ENCODE measurements at regions not wholly inside any gene's neighbourhood (a gene's known extent, or its start where the extent isn't known, plus 50 kb on each side); places are given as distances from the start of the nearest gene placed in this dataset.

DNA sequence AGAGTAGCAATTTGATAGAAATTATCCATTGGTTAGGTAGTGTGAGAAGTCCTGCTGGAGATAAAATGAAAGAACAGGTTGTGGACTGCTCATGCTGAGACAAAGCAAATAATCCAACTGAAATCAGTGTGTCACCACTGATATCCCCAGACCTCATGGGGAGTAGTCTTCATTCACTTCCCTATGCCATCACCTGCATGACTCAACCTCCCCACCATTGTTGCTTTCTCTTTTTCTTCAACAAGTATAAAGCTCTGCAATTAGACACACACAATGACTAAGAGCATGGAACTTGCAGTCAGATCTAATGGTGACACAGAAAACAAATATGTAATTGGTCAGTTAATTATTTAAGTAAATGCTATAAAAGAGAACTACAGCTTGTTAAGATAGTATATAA lies 475.3 kb downstream of the RIT2 start:
- Histone ChIP-seq H3K36me3 (ENCODE audit: control insufficient read depth, low read length) (no peaks in the 10 kb centered on the region), H4K20me1 (ENCODE audit: control insufficient read depth, insufficient read depth, low read depth, low read length) (no peaks in the 10 kb centered on the region), H3K9me3 (ENCODE audit: control insufficient read depth, insufficient read depth, low read length) (no peaks in the 10 kb centered on the region), H3K27me3 (ENCODE audit: control insufficient read depth, low read length) (no peaks in the 10 kb centered on the region), H3K79me2 (ENCODE audit: control insufficient read depth, low read length) (no peaks in the 10 kb centered on the region), H3K4me3 (ENCODE audit: low read length) (no peak overlapping the region), H3F3A (ENCODE audit: control insufficient read depth, insufficient read depth) (no peaks in the 10 kb centered on the region), H3K9me2 (replicated peaks; ENCODE audit: control insufficient read depth, low read length) (no peaks in the 10 kb centered on the region), H3K4me1 (ENCODE audit: control insufficient read depth, low read length) (no peaks in the 10 kb centered on the region), H3K27ac (ENCODE audit: low read depth, low read length) (no peak overlapping the region), H3K4me2 (ENCODE audit: low read length) (no peak overlapping the region)
- TF ChIP-seq, protein P1, sequence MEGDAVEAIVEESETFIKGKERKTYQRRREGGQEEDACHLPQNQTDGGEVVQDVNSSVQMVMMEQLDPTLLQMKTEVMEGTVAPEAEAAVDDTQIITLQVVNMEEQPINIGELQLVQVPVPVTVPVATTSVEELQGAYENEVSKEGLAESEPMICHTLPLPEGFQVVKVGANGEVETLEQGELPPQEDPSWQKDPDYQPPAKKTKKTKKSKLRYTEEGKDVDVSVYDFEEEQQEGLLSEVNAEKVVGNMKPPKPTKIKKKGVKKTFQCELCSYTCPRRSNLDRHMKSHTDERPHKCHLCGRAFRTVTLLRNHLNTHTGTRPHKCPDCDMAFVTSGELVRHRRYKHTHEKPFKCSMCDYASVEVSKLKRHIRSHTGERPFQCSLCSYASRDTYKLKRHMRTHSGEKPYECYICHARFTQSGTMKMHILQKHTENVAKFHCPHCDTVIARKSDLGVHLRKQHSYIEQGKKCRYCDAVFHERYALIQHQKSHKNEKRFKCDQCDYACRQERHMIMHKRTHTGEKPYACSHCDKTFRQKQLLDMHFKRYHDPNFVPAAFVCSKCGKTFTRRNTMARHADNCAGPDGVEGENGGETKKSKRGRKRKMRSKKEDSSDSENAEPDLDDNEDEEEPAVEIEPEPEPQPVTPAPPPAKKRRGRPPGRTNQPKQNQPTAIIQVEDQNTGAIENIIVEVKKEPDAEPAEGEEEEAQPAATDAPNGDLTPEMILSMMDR (IDR thresholded peaks at IDR 0.05; ENCODE audit: low read depth, low read length, poor library complexity, severe bottlenecking), result no peak
- TF ChIP-seq EZH2phosphoT487 (IDR thresholded peaks at IDR 0.05; ENCODE audit: borderline replicate concordance, low read length), result no peak

DNA sequence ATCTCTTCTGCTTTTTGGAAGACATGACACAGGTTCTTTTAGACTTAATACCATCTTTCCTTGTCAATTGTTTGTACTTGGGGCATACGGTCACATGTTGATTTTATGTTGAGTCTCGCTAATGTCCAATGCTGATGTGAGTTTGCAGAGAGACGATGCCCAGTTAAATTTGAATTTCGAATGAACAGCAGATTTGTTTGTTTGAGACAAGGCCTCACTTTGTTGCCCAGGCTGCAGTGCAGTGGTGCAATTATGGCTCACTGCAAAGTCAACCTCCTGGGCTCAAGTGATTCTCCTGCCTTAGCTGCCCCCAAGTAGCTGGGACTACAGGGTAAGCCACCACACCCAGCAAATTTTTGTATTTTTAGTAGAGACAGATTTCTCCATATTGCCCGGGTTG lies 473.5 kb downstream of the RIT2 start:
- H4K20me1 ChIP-seq (ENCODE audit: control insufficient read depth, insufficient read depth, low read depth, low read length), result no peaks in the 10 kb centered on the region
- no peaks in the 10 kb centered on the region for H3K36me3 ChIP-seq (ENCODE audit: control insufficient read depth, low read length)
- no peaks in the 10 kb centered on the region for H3K9me2 ChIP-seq (replicated peaks; ENCODE audit: control insufficient read depth, low read length)
- H3K27me3 ChIP-seq (ENCODE audit: control insufficient read depth, low read length), result no peaks in the 10 kb centered on the region
- no peaks in the 10 kb centered on the region for H3F3A ChIP-seq (ENCODE audit: control insufficient read depth, insufficient read depth)
- no peak overlapping the region for H3K27ac ChIP-seq (ENCODE audit: low read depth, low read length)
- no peaks in the 10 kb centered on the region for H3K79me2 ChIP-seq (ENCODE audit: control insufficient read depth, low read length)
- no peak overlapping the region for H3K4me2 ChIP-seq (ENCODE audit: low read length)
- no peaks in the 10 kb centered on the region for H3K4me1 ChIP-seq (ENCODE audit: control insufficient read depth, low read length)
- no peak overlapping the region for H3K4me3 ChIP-seq (ENCODE audit: low read length)
- TF ChIP-seq, protein P1 (IDR thresholded peaks at IDR 0.05; ENCODE audit: low read depth, low read length, poor library complexity, severe bottlenecking), result no peak
- no peak for TF ChIP-seq EZH2phosphoT487 (IDR thresholded peaks at IDR 0.05; ENCODE audit: borderline replicate concordance, low read length)
- no peaks in the 10 kb centered on the region for H3K9me3 ChIP-seq (ENCODE audit: control insufficient read depth, insufficient read depth, low read length)

DNA sequence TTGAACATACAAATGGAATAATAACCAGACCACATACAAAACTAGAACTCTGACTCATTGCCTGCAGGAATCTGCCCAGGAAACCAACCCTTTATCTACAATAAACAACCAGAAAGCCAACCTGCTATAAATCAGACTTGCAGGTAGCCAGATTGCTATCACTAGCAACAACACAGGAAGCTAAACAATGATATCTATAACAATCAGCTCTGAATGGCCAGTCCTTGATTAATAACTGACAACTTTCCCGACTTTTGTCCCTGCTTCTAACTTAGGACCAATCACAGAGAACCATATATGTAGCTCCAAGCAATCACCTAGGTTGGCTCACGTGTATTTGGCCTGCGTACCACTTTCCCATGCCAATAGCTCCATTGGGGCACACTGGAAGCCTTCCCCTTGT lies 470.8 kb downstream of the RIT2 start:
- Histone ChIP-seq H3K9me3 (ENCODE audit: control insufficient read depth, insufficient read depth, low read length) (no peaks in the 10 kb centered on the region), H3K4me1 (ENCODE audit: control insufficient read depth, low read length) (no peaks in the 10 kb centered on the region), H3K27ac (ENCODE audit: low read depth, low read length) (no peak overlapping the region), H3K4me3 (ENCODE audit: low read length) (no peak overlapping the region), H3K27me3 (ENCODE audit: control insufficient read depth, low read length) (no peaks in the 10 kb centered on the region), H3K79me2 (ENCODE audit: control insufficient read depth, low read length) (no peaks in the 10 kb centered on the region), H4K20me1 (ENCODE audit: control insufficient read depth, insufficient read depth, low read depth, low read length) (no peaks in the 10 kb centered on the region), H3K36me3 (ENCODE audit: control insufficient read depth, low read length) (no peaks in the 10 kb centered on the region), H3K4me2 (ENCODE audit: low read length) (no peak overlapping the region), H3F3A (ENCODE audit: control insufficient read depth, insufficient read depth) (no peaks in the 10 kb centered on the region), H3K9me2 (replicated peaks; ENCODE audit: control insufficient read depth, low read length) (no peaks in the 10 kb centered on the region)
- TF ChIP-seq, protein P1 (IDR thresholded peaks at IDR 0.05; ENCODE audit: low read depth, low read length, poor library complexity, severe bottlenecking), result no peak
- TF ChIP-seq EZH2phosphoT487 (IDR thresholded peaks at IDR 0.05; ENCODE audit: borderline replicate concordance, low read length), result no peak

Measured in DOHH2 (cell line).